Liver (tissue), 8 donors: ENCODE measurements at regions not wholly inside any gene's neighbourhood (a gene's known extent, or its start where the extent isn't known, plus 50 kb on each side); places are given as distances from the start of the nearest gene placed in this dataset.

ENCODE experiments used
- DNase-seq: peaks from one replicate; pipeline ENCODE4 v3.0.0-alpha.2; 2017; ENCODE audit warnings: low spot score
- H3K27ac ChIP-seq, 2 donors: one replicate each; pipeline ENCODE4 v1.7.0; 2013; ENCODE audit warnings: inconsistent platforms in 2 of 2, low read length in 2 of 2, control low read depth in 1 of 2, low read depth in 1 of 2, mild to moderate bottlenecking in 1 of 2
- H3K27me3 ChIP-seq, 4 donors: one replicate each; pipeline versions ENCODE4 v1.6.1 to v1.7.0; 2013; ENCODE audit warnings: low read length in 3 of 4, inconsistent platforms in 1 of 4, mild to moderate bottlenecking in 1 of 4, moderate library complexity in 1 of 4; ENCODE audit not compliant: control insufficient read depth in 4 of 4, insufficient read depth in 4 of 4
- H3K36me3 ChIP-seq, 4 donors: one replicate each; pipeline versions ENCODE4 v1.6.1 to v1.7.0; 2013; ENCODE audit warnings: low read length in 3 of 4, mild to moderate bottlenecking in 3 of 4, low read depth in 1 of 4, moderate library complexity in 1 of 4; ENCODE audit not compliant: control insufficient read depth in 4 of 4, insufficient read depth in 3 of 4
- H3K4me1 ChIP-seq, 4 donors: one replicate each; pipeline versions ENCODE4 v1.6.1 to v1.7.0; 2013; ENCODE audit warnings: low read length in 3 of 4, mild to moderate bottlenecking in 3 of 4, moderate library complexity in 1 of 4; ENCODE audit not compliant: control insufficient read depth in 4 of 4, insufficient read depth in 4 of 4
- H3K4me3 ChIP-seq, 3 donors: one replicate each; pipeline versions ENCODE4 v1.6.1 to v1.7.0; 2013; ENCODE audit warnings: low read length in 3 of 3, control low read depth in 1 of 3, low read depth in 1 of 3, mild to moderate bottlenecking in 1 of 3
- H3K9ac ChIP-seq, 2 donors: one replicate each; pipeline ENCODE4 v1.7.0; 2013; ENCODE audit warnings: low read length in 2 of 2, mild to moderate bottlenecking in 2 of 2, moderate library complexity in 2 of 2, control low read depth in 1 of 2, low read depth in 1 of 2
- H3K9me3 ChIP-seq, 4 donors: one replicate each; pipeline versions ENCODE4 v1.6.1 to v1.7.0; 2013; ENCODE audit warnings: low read length in 3 of 4; ENCODE audit not compliant: control insufficient read depth in 4 of 4
- ATF3 ChIP-seq: IDR thresholded peaks from 2 replicates; pipeline ENCODE4 v1.6.1; 2016; ENCODE audit warnings: antibody characterized with exemption
- CTCF ChIP-seq: fragments of 150-350 bp; IDR thresholded peaks from 2 replicates; pipeline ENCODE4 v1.5.1; 2017; ENCODE audit warnings: improper control_type of control experiment, low read depth, low read length; ENCODE audit not compliant: missing input control
- EGR1 ChIP-seq, 2 donors: IDR thresholded peaks; 2 replicates each; pipeline ENCODE4 v1.6.1; 2016 to 2018; ENCODE audit warnings: antibody characterized with exemption in 2 of 2, low read depth in 2 of 2
- FOXA1 ChIP-seq: IDR thresholded peaks from 2 replicates; pipeline ENCODE4 v1.6.1; 2016; ENCODE audit warnings: antibody characterized with exemption
- FOXA2 ChIP-seq: IDR thresholded peaks from 2 replicates; pipeline ENCODE4 v1.6.1; 2016; ENCODE audit warnings: antibody characterized with exemption
- GABPA ChIP-seq, 2 donors: IDR thresholded peaks in 1 of 2; conservative IDR thresholded peaks in 1 of 2; 2 replicates each; pipeline ENCODE4 v1.6.1; 2016; ENCODE audit warnings: antibody characterized with exemption in 2 of 2, mild to moderate bottlenecking in 1 of 2, moderate library complexity in 1 of 2
- HNF4A ChIP-seq, 2 donors: conservative IDR thresholded peaks; 2 replicates each; pipeline ENCODE4 v1.6.1; 2016; ENCODE audit warnings: antibody characterized with exemption in 2 of 2, mild to moderate bottlenecking in 2 of 2
- HNF4G ChIP-seq: IDR thresholded peaks from 2 replicates; pipeline ENCODE4 v1.6.1; 2016; ENCODE audit warnings: antibody characterized with exemption
- JUND ChIP-seq, 2 donors: IDR thresholded peaks; 2 replicates each; pipeline ENCODE4 v1.6.1; 2016; ENCODE audit warnings: antibody characterized with exemption in 2 of 2
- MAX ChIP-seq: IDR thresholded peaks from 2 replicates; pipeline ENCODE4 v1.6.1; 2016; ENCODE audit warnings: antibody characterized with exemption
- NR2F2 ChIP-seq: IDR thresholded peaks from 2 replicates; pipeline ENCODE4 v1.6.1; 2016; ENCODE audit warnings: antibody characterized with exemption
- RAD21 ChIP-seq, 2 donors: IDR thresholded peaks; 2 replicates each; pipeline ENCODE4 v1.6.1; 2016; ENCODE audit warnings: antibody characterized with exemption in 2 of 2, mild to moderate bottlenecking in 2 of 2
- REST ChIP-seq: IDR thresholded peaks from 2 replicates; pipeline ENCODE4 v1.6.1; 2016; ENCODE audit warnings: antibody characterized with exemption, mild to moderate bottlenecking
- RXRA ChIP-seq, 2 donors: IDR thresholded peaks; 2 replicates each; pipeline ENCODE4 v1.6.1; 2017 to 2018; ENCODE audit warnings: antibody characterized with exemption in 2 of 2, mild to moderate bottlenecking in 1 of 2
- SP1 ChIP-seq: IDR thresholded peaks from 2 replicates; pipeline ENCODE4 v1.6.1; 2018; ENCODE audit warnings: antibody characterized with exemption, mild to moderate bottlenecking
- TAF1 ChIP-seq: conservative IDR thresholded peaks from 2 replicates; pipeline ENCODE4 v1.6.1; 2016; ENCODE audit warnings: antibody characterized with exemption, mild to moderate bottlenecking
- YY1 ChIP-seq: IDR thresholded peaks from 2 replicates; pipeline ENCODE4 v1.6.1; 2016; ENCODE audit warnings: antibody characterized with exemption, mild to moderate bottlenecking
- ZBTB33 ChIP-seq: IDR thresholded peaks from 2 replicates; pipeline ENCODE4 v1.6.1; 2016; ENCODE audit warnings: antibody characterized with exemption
- WGBS: extraction: QIAGEN DNeasy Blood & Tissue Kit; methylation state at CpG from one replicate; pipeline ENCODE4 v1.1.7; 2013; 5-methylcytosine and 5-hydroxymethylcytosine counted together
- donor health status: healthy.
- donor health status: healthy.
- donor health status: healthy.
- donor health status: healthy.
- donor health status: healthy.

GRCh38 chr11:92122561-92122960 is 102.1 kb upstream of the FAT3 start:
- no peaks in the 10 kb centered on the region for H3K36me3 ChIP-seq
- H3K9ac ChIP-seq: no peak overlapping the region
- peaks cover 0 to 4% (median 0%) of the 10 kb centered on the region in 4 donors for H3K9me3 ChIP-seq
- TF ChIP-seq NR2F2: no peak
- TF ChIP-seq RXRA (IDR thresholded peaks at IDR 0.05): no peak
- no peak for TF ChIP-seq MAX
- no peak for TF ChIP-seq YY1
- TF ChIP-seq SP1: no peak
- TF ChIP-seq TAF1: no peak
- TF ChIP-seq ZBTB33: no peak
- TF ChIP-seq RAD21 (IDR thresholded peaks at IDR 0.05): no peak
- TF ChIP-seq ATF3: no peak
- TF ChIP-seq FOXA1: no peak
- TF ChIP-seq FOXA2: no peak
- TF ChIP-seq CTCF: no peak
- no peak for TF ChIP-seq JUND (IDR thresholded peaks at IDR 0.05)
- no peak for TF ChIP-seq GABPA (IDR thresholded peaks at IDR 0.05 in 1 of 2, conservative IDR thresholded peaks at IDR 0.05 in 1 of 2)
- no peak for TF ChIP-seq REST
- TF ChIP-seq EGR1 (IDR thresholded peaks at IDR 0.05; ENCODE audit: low read depth in 2 of 2): no peak
- TF ChIP-seq HNF4A (conservative IDR thresholded peaks at IDR 0.05): no peak
- no peak for TF ChIP-seq HNF4G
- WGBS: 43% methylated on average over 1 of the region's 1 CpG
- peaks cover 0 to 13% (median 2%) of the 10 kb centered on the region in 4 donors for H3K27me3 ChIP-seq
- H3K4me1 ChIP-seq: no peaks in the 10 kb centered on the region
- H3K27ac ChIP-seq: no peak overlapping the region
- no peak for DNase-seq
- no peak overlapping the region for H3K4me3 ChIP-seq
